ENCODE measurements at regions not wholly inside any gene's neighbourhood (a gene's known extent, or its start where the extent isn't known, plus 50 kb on each side); places are given as distances from the start of the nearest gene placed in this dataset.

GRCh38 chr2:38129481-38129880 lies 53.5 kb upstream of the CYP1B1 start:
- H3K27me3 Mint-ChIP-seq, result no peaks in the 10 kb centered on the region
- H3K4me3 Mint-ChIP-seq, result no peak overlapping the region
- H3K9me3 Mint-ChIP-seq, result peaks cover 11% of the 10 kb centered on the region
- no peak overlapping the region for H3K27ac Mint-ChIP-seq
- H3K4me1 Mint-ChIP-seq (ENCODE audit: low read depth), result no peaks in the 10 kb centered on the region
- H3K36me3 Mint-ChIP-seq (ENCODE audit: low read depth), result no peaks in the 10 kb centered on the region

GRCh38 chr2:38128653-38129052 lies 52.7 kb upstream of the CYP1B1 start:
- H3K27ac Mint-ChIP-seq, result no peak overlapping the region

GRCh38 chr2:38127277-38127676 lies 51.3 kb upstream of the CYP1B1 start:
- no peak overlapping the region for H3K4me3 Mint-ChIP-seq
- no peaks in the 10 kb centered on the region for H3K27me3 Mint-ChIP-seq
- H3K9me3 Mint-ChIP-seq, result peaks cover 11% of the 10 kb centered on the region
- H3K4me1 Mint-ChIP-seq (ENCODE audit: low read depth), result no peaks in the 10 kb centered on the region
- no peaks in the 10 kb centered on the region for H3K36me3 Mint-ChIP-seq (ENCODE audit: low read depth)
- H3K27ac Mint-ChIP-seq, result no peak overlapping the region

More at GRCh38 chr2:38128653-38129052, 52.7 kb upstream of the CYP1B1 start:
- Mint-ChIP-seq H3K4me1 (ENCODE audit: low read depth) (no peaks in the 10 kb centered on the region), H3K9me3 (peaks cover 11% of the 10 kb centered on the region), H3K27me3 (no peaks in the 10 kb centered on the region), H3K36me3 (ENCODE audit: low read depth) (no peaks in the 10 kb centered on the region), H3K4me3 (no peak overlapping the region)

- H3K36me3 Mint-ChIP-seq (ENCODE audit: low read depth), result no peaks in the 10 kb centered on the region
- H3K9me3 Mint-ChIP-seq, result peaks cover 11% of the 10 kb centered on the region
- H3K27ac Mint-ChIP-seq, result no peak overlapping the region
- H3K4me3 Mint-ChIP-seq, result no peak overlapping the region
- H3K4me1 Mint-ChIP-seq (ENCODE audit: low read depth), result no peaks in the 10 kb centered on the region
- peaks cover 2% of the 10 kb centered on the region for H3K27me3 Mint-ChIP-seq
Observed at GRCh38 chr2:38125842-38126241, 49.9 kb upstream of the CYP1B1 start.

Data from stimulated activated naive CD8-positive, alpha-beta T cell treated with anti-CD3 and anti-CD28 coated beads, Interleukin-15, Interleukin-2, amounts not matched to agents 100 ng/mL and 50 ng/mL, for 24 hours (primary cell).